Lower leg skin (tissue), 3 donors: ENCODE measurements at regions not wholly inside any gene's neighbourhood (a gene's known extent, or its start where the extent isn't known, plus 50 kb on each side); places are given as distances from the start of the nearest gene placed in this dataset.

ENCODE experiments used
- POLR2A ChIP-seq, 2 donors: fragments of 450-650 bp; IDR thresholded peaks; one replicate each; pipeline ENCODE4 v1.6.1; 2016 to 2017; ENCODE audit warnings: antibody characterized with exemption in 2 of 2, mild to moderate bottlenecking in 1 of 2, moderate library complexity in 1 of 2
- TF ChIP-seq, protein P1 (sequence below), 3 donors: fragments of 450-650 bp; IDR thresholded peaks; one replicate each; pipeline ENCODE4 v1.5.1; 2016; ENCODE audit warnings: antibody characterized with exemption in 3 of 3, mild to moderate bottlenecking in 3 of 3, moderate library complexity in 2 of 3

DNA sequence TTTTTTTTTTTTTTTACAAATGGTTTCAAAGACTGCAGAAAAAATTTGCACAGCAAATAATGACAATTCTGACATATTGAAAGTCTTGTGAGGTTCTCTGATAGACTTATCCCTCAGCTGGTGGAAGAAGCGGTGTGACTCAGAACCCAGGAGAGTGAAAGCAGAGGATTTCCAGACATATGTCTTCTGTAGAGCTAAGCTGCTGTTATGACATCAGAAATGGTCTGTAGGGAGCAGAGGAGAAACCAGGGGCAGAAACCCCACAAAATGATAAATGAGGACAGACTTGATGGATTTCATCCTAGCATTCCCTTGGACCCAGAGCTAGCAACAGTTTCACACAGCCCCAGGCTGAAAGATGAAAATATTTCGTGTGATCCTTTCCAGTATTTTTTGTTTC is 582.6 kb downstream of the METTL15 start:
- TF ChIP-seq POLR2A (IDR thresholded peaks at IDR 0.05) = no peak
- TF ChIP-seq, protein P1, sequence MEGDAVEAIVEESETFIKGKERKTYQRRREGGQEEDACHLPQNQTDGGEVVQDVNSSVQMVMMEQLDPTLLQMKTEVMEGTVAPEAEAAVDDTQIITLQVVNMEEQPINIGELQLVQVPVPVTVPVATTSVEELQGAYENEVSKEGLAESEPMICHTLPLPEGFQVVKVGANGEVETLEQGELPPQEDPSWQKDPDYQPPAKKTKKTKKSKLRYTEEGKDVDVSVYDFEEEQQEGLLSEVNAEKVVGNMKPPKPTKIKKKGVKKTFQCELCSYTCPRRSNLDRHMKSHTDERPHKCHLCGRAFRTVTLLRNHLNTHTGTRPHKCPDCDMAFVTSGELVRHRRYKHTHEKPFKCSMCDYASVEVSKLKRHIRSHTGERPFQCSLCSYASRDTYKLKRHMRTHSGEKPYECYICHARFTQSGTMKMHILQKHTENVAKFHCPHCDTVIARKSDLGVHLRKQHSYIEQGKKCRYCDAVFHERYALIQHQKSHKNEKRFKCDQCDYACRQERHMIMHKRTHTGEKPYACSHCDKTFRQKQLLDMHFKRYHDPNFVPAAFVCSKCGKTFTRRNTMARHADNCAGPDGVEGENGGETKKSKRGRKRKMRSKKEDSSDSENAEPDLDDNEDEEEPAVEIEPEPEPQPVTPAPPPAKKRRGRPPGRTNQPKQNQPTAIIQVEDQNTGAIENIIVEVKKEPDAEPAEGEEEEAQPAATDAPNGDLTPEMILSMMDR (IDR thresholded peaks at IDR 0.05) = no peak
